Heart right ventricle (tissue), 16 donors: ENCODE measurements at regions not wholly inside any gene's neighbourhood (a gene's known extent, or its start where the extent isn't known, plus 50 kb on each side); places are given as distances from the start of the nearest gene placed in this dataset.

Experiments used
- ATAC-seq, 8 donors: fragments of 200-7000 bp; cut with Tn5 transposase; one replicate each; pipeline ENCODE4 v1.9.1; 2020; ENCODE audit warnings: mild to moderate bottlenecking in 8 of 8, moderate library complexity in 8 of 8, moderate number of reproducible peaks in 1 of 8
- DNase-seq, 2 donors: peaks; one replicate each; pipeline ENCODE4 v3.0.0-alpha.2; 2020
- H3K27ac ChIP-seq, 10 donors: fragments of 200-600 bp; sonication (generic) in 2 of 10; one replicate each; pipeline versions ENCODE4 v1.5.0 to v1.8.0; 2020 to 2022; ENCODE audit warnings: mild to moderate bottlenecking in 3 of 10
- H3K27me3 ChIP-seq, 7 donors: fragments of 200-600 bp; one replicate each; pipeline ENCODE4 v1.8.0; 2021 to 2022; ENCODE audit warnings: mild to moderate bottlenecking in 2 of 7
- H3K36me3 ChIP-seq, 9 donors: fragments of 200-600 bp; sonication (generic) in 1 of 9; one replicate each; pipeline versions ENCODE4 v1.5.0 to v1.8.0; 2020 to 2022; ENCODE audit warnings: mild to moderate bottlenecking in 2 of 9
- H3K4me1 ChIP-seq, 9 donors: fragments of 200-600 bp; sonication (generic) in 1 of 9; one replicate each; pipeline versions ENCODE4 v1.5.0 to v1.8.0; 2020 to 2022; ENCODE audit warnings: mild to moderate bottlenecking in 4 of 9
- H3K4me3 ChIP-seq, 10 donors: fragments of 200-600 bp; sonication (generic) in 2 of 10; one replicate each; pipeline versions ENCODE4 v1.5.0 to v1.8.0; 2020 to 2022; ENCODE audit warnings: mild to moderate bottlenecking in 7 of 10, moderate library complexity in 2 of 10
- H3K9me3 ChIP-seq, 11 donors: fragments of 200-600 bp in 10 of 11; sonication (generic) in 2 of 11; one replicate each; pipeline versions ENCODE4 v1.5.0 to v1.8.0; 2013 to 2022; ENCODE audit warnings: mild to moderate bottlenecking in 2 of 11, control low read depth in 1 of 11, moderate library complexity in 1 of 11
- CTCF ChIP-seq, 9 donors: fragments of 200-600 bp; sonication (generic) in 2 of 9; IDR thresholded peaks; one replicate each; pipeline versions ENCODE4 v1.5.0 to v1.8.0; 2021 to 2022; ENCODE audit warnings: antibody characterized with exemption in 9 of 9, mild to moderate bottlenecking in 5 of 9, moderate library complexity in 1 of 9
- WGBS, 2 donors: extraction: QIAGEN DNeasy Blood & Tissue Kit; methylation state at CpG; one replicate each; pipeline ENCODE4 v1.1.7; 2013; ENCODE audit warnings: inconsistent platforms in 1 of 2; 5-methylcytosine and 5-hydroxymethylcytosine counted together
- intact Hi-C, 10 donors: fragments of 100-400 bp; cut with DNase I; formaldehyde crosslinking; loops; one replicate each; pipeline versions ENCODE4 v1.11.1 to v1.14.2; 2022
- donor health status: Arrhythmogenic right ventricular cardiomyopathy.
- donor health status: ischemic (EF 13 %, LVEDD 7.1; RV severe dilation, severe dysfunction).
- donor health status: healthy with polysubstance abuse.
- donor health status: DM: no; HTN: yes; CAD: no.
- donor health status: DM: no; HTN: no; CAD: no.
- donor health status: ischemic (EF 25% LVEDD 6.9; RV normal size, moderate dysfunction).
- donor health status: ischemic (EF 25% LVEDD 5.7; RV mildly dilated, moderate dysfunction).
- donor health status: healthy.
- donor health status: DM: yes; HTN: yes; CAD: no.
- donor health status: Ischemic cardiomyopathy.
- donor health status: ischemic (EF 35%, LVEDD 5.7; RV mildly dilated, moderate dysfunction).
- donor health status: nonischemic (EF 11% LVEDD 7.7; RV severe dilation, severe dysfunction).
- donor health status: DM: yes; HTN: yes; CAD: no.
- donor health status: PGD.
- donor health status: ischemic (EF 29% LVEDD 5.4; RV normal size, mild dysfunction).
- donor health status: nonischemic (EF 23%, LVEDD 6.1; RV moderate dilation, normal function).

- no peak overlapping the region for H3K4me3 ChIP-seq
- no peak for DNase-seq
- H3K9me3 ChIP-seq = no peaks in the 10 kb centered on the region
- no peaks in the 10 kb centered on the region for H3K27me3 ChIP-seq
- TF ChIP-seq CTCF (IDR thresholded peaks at IDR 0.05) = no peak
- 55 to 58% methylated on average over 2 of the region's 2 CpGs for WGBS, 2 donors
- ATAC-seq = no peak
- H3K4me1 ChIP-seq = peaks cover 0 to 2% (median 0%) of the 10 kb centered on the region in 9 donors
- no peak overlapping the region for H3K27ac ChIP-seq
- intact Hi-C loops = no loop called here
- no peaks in the 10 kb centered on the region for H3K36me3 ChIP-seq
Measured at GRCh38 chr7:84337429-84337828, 142.8 kb upstream of the SEMA3A start.

- Histone ChIP-seq H3K36me3 (no peaks in the 10 kb centered on the region), H3K4me3 (no peak overlapping the region), H3K27me3 (no peaks in the 10 kb centered on the region), H3K4me1 (peaks cover 0 to 2% (median 0%) of the 10 kb centered on the region in 9 donors), H3K27ac (no peak overlapping the region), H3K9me3 (no peaks in the 10 kb centered on the region)
- ATAC-seq (no peak), DNase-seq (no peak)
- 82 to 84% methylated on average over 1 of the region's 1 CpG for WGBS, 2 donors
- no peak for TF ChIP-seq CTCF (IDR thresholded peaks at IDR 0.05)
- intact Hi-C loops = no loop called here
Measured at GRCh38 chr7:84336766-84337165, 142.2 kb upstream of the SEMA3A start.

- peaks cover 0 to 2% (median 0%) of the 10 kb centered on the region in 9 donors for H3K4me1 ChIP-seq
Measured at GRCh38 chr7:84336303-84336702, 141.7 kb upstream of the SEMA3A start.

GRCh38 chr7:84331616-84332015, 137.0 kb upstream of the SEMA3A start:
- Histone ChIP-seq H3K9me3 (no peaks in the 10 kb centered on the region), H3K4me1 (peaks cover 0 to under 1% (median 0%) of the 10 kb centered on the region in 9 donors), H3K4me3 (no peak overlapping the region), H3K27me3 (no peaks in the 10 kb centered on the region), H3K36me3 (no peaks in the 10 kb centered on the region), H3K27ac (no peak overlapping the region)
- TF ChIP-seq CTCF (IDR thresholded peaks at IDR 0.05) = no peak
- ATAC-seq = no peak
- DNase-seq = no peak
- intact Hi-C loops = no loop called here
- 84 to 85% methylated on average over 3 of the region's 3 CpGs for WGBS, 2 donors

More at GRCh38 chr7:84336303-84336702, 141.7 kb upstream of the SEMA3A start:
- intact Hi-C loops = no loop called here
- DNase-seq (no peak), ATAC-seq (no peak)
- Histone ChIP-seq H3K36me3 (no peaks in the 10 kb centered on the region), H3K27me3 (no peaks in the 10 kb centered on the region), H3K9me3 (no peaks in the 10 kb centered on the region), H3K27ac (no peak overlapping the region), H3K4me3 (no peak overlapping the region)
- no peak for TF ChIP-seq CTCF (IDR thresholded peaks at IDR 0.05)
- 41 to 52% methylated on average over 2 of the region's 2 CpGs for WGBS, 2 donors
